ENCODE measurements at regions not wholly inside any gene's neighbourhood (a gene's known extent, or its start where the extent isn't known, plus 50 kb on each side); places are given as distances from the start of the nearest gene placed in this dataset.

GRCh38 chr4:132998585-132999230, 150.4 kb upstream of the PCDH10 start:
- no peak for DNase-seq (ENCODE audit: low spot score)
- Histone ChIP-seq H3K27me3 (ENCODE audit: control insufficient read depth in 4 of 4, insufficient read depth in 4 of 4, low read length in 3 of 4) (no peaks in the 10 kb centered on the region), H3K9ac (ENCODE audit: low read depth in 1 of 2, low read length in 2 of 2) (no peak overlapping the region), H3K36me3 (ENCODE audit: control insufficient read depth in 4 of 4, insufficient read depth in 3 of 4, low read depth in 1 of 4, low read length in 3 of 4) (no peaks in the 10 kb centered on the region), H3K27ac (ENCODE audit: low read depth in 1 of 2, low read length in 2 of 2) (no peak overlapping the region), H3K9me3 (ENCODE audit: control insufficient read depth in 4 of 4, low read length in 3 of 4) (no peaks in the 10 kb centered on the region), H3K4me1 (ENCODE audit: control insufficient read depth in 4 of 4, insufficient read depth in 4 of 4, low read length in 3 of 4) (no peaks in the 10 kb centered on the region), H3K4me3 (ENCODE audit: low read depth in 1 of 3, low read length in 3 of 3) (no peak overlapping the region)
- TF ChIP-seq RAD21 (IDR thresholded peaks at IDR 0.05) (no peak), FOXA1 (IDR thresholded peaks at IDR 0.05) (no peak), SP1 (IDR thresholded peaks at IDR 0.05) (no peak), TAF1 (conservative IDR thresholded peaks at IDR 0.05) (no peak), JUND (IDR thresholded peaks at IDR 0.05) (no peak), RXRA (IDR thresholded peaks at IDR 0.05) (no peak), EGR1 (IDR thresholded peaks at IDR 0.05; ENCODE audit: low read depth in 2 of 2) (no peak), YY1 (IDR thresholded peaks at IDR 0.05) (no peak), HNF4A (conservative IDR thresholded peaks at IDR 0.05) (no peak), GABPA (IDR thresholded peaks at IDR 0.05 in 1 of 2, conservative IDR thresholded peaks at IDR 0.05 in 1 of 2) (no peak), ZBTB33 (IDR thresholded peaks at IDR 0.05) (no peak), HNF4G (IDR thresholded peaks at IDR 0.05) (no peak), NR2F2 (IDR thresholded peaks at IDR 0.05) (no peak), FOXA2 (IDR thresholded peaks at IDR 0.05) (no peak)
- TF ChIP-seq, protein P1, sequence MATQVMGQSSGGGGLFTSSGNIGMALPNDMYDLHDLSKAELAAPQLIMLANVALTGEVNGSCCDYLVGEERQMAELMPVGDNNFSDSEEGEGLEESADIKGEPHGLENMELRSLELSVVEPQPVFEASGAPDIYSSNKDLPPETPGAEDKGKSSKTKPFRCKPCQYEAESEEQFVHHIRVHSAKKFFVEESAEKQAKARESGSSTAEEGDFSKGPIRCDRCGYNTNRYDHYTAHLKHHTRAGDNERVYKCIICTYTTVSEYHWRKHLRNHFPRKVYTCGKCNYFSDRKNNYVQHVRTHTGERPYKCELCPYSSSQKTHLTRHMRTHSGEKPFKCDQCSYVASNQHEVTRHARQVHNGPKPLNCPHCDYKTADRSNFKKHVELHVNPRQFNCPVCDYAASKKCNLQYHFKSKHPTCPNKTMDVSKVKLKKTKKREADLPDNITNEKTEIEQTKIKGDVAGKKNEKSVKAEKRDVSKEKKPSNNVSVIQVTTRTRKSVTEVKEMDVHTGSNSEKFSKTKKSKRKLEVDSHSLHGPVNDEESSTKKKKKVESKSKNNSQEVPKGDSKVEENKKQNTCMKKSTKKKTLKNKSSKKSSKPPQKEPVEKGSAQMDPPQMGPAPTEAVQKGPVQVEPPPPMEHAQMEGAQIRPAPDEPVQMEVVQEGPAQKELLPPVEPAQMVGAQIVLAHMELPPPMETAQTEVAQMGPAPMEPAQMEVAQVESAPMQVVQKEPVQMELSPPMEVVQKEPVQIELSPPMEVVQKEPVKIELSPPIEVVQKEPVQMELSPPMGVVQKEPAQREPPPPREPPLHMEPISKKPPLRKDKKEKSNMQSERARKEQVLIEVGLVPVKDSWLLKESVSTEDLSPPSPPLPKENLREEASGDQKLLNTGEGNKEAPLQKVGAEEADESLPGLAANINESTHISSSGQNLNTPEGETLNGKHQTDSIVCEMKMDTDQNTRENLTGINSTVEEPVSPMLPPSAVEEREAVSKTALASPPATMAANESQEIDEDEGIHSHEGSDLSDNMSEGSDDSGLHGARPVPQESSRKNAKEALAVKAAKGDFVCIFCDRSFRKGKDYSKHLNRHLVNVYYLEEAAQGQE (IDR thresholded peaks at IDR 0.05), result no peak
- TF ChIP-seq, protein P2, sequence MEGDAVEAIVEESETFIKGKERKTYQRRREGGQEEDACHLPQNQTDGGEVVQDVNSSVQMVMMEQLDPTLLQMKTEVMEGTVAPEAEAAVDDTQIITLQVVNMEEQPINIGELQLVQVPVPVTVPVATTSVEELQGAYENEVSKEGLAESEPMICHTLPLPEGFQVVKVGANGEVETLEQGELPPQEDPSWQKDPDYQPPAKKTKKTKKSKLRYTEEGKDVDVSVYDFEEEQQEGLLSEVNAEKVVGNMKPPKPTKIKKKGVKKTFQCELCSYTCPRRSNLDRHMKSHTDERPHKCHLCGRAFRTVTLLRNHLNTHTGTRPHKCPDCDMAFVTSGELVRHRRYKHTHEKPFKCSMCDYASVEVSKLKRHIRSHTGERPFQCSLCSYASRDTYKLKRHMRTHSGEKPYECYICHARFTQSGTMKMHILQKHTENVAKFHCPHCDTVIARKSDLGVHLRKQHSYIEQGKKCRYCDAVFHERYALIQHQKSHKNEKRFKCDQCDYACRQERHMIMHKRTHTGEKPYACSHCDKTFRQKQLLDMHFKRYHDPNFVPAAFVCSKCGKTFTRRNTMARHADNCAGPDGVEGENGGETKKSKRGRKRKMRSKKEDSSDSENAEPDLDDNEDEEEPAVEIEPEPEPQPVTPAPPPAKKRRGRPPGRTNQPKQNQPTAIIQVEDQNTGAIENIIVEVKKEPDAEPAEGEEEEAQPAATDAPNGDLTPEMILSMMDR (IDR thresholded peaks at IDR 0.05; ENCODE audit: low read depth, low read length, missing input control), result no peak
- TF ChIP-seq, protein P3, sequence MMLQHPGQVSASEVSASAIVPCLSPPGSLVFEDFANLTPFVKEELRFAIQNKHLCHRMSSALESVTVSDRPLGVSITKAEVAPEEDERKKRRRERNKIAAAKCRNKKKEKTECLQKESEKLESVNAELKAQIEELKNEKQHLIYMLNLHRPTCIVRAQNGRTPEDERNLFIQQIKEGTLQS (IDR thresholded peaks at IDR 0.05), result no peak
- TF ChIP-seq, protein P4, sequence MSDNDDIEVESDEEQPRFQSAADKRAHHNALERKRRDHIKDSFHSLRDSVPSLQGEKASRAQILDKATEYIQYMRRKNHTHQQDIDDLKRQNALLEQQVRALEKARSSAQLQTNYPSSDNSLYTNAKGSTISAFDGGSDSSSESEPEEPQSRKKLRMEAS (IDR thresholded peaks at IDR 0.05), result no peak
- 82% methylated on average over 2 of the region's 2 CpGs for WGBS

All from liver (tissue), 8 donors.